ENCODE measurements at regions not wholly inside any gene's neighbourhood (a gene's known extent, or its start where the extent isn't known, plus 50 kb on each side); places are given as distances from the start of the nearest gene placed in this dataset.

DNA sequence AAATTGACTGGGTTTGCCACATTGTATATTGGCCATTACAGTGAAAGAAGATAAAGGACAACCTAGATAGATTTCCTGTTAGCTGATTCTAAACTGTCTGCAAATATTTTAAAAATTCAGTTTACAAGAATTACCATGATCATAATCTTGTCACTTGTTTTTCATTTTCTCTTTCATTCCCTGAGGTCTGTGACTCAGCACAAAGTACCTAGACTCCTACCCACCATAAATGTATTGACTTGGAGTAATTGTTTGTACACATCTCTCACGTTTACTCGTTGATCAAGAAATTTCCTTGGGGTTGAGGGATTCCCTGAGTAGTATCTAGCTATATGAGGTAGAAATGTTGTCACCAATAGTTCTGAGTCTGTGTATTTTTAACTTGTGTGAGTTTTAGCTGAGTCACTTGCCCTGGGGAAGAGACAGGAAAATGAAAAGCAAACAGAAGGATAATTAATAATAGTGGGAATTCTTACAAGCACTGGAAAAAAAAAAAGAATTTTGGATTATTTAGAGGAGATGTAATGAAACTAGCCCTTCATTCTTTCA, 299.2 kb upstream of the DACH1 start:
- TF ChIP-seq EZH2 (IDR thresholded peaks at IDR 0.05; ENCODE audit: borderline replicate concordance, insufficient read depth, low read length, poor library complexity, severe bottlenecking) (no peak), SMC3 (conservative IDR thresholded peaks at IDR 0.05; ENCODE audit: poor library complexity) (no peak), EP300 (conservative IDR thresholded peaks at IDR 0.05; ENCODE audit: poor library complexity, severe bottlenecking) (no peak), RAD21 (conservative IDR thresholded peaks at IDR 0.05) (no peak), POLR2AphosphoS5 (IDR thresholded peaks at IDR 0.05) (no peak)
- TF ChIP-seq, protein P1, sequence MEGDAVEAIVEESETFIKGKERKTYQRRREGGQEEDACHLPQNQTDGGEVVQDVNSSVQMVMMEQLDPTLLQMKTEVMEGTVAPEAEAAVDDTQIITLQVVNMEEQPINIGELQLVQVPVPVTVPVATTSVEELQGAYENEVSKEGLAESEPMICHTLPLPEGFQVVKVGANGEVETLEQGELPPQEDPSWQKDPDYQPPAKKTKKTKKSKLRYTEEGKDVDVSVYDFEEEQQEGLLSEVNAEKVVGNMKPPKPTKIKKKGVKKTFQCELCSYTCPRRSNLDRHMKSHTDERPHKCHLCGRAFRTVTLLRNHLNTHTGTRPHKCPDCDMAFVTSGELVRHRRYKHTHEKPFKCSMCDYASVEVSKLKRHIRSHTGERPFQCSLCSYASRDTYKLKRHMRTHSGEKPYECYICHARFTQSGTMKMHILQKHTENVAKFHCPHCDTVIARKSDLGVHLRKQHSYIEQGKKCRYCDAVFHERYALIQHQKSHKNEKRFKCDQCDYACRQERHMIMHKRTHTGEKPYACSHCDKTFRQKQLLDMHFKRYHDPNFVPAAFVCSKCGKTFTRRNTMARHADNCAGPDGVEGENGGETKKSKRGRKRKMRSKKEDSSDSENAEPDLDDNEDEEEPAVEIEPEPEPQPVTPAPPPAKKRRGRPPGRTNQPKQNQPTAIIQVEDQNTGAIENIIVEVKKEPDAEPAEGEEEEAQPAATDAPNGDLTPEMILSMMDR (IDR thresholded peaks at IDR 0.05; ENCODE audit: poor library complexity, severe bottlenecking): no peak

Measured in neural cell (in vitro differentiated cells).